ENCODE measurements at regions not wholly inside any gene's neighbourhood (a gene's known extent, or its start where the extent isn't known, plus 50 kb on each side); places are given as distances from the start of the nearest gene placed in this dataset.
"Not testable (repeated sequence)": the region's sequence is repeated elsewhere in the genome, so short reads cannot be mapped to it uniquely, and the experiment has no call there.

GRCh38 chr22:18234926-18235619, 85.1 kb downstream of the USP18 start:
- peak in 1 of 10 donors; percentile 12 for DNase-seq
- intact Hi-C loops (cut with DNase I), result not testable (repeated sequence)

- intact Hi-C loops (cut with DNase I); DNase-seq: not testable (repeated sequence)
Measured at GRCh38 chr22:18237402-18237801, 87.4 kb downstream of the USP18 start.
